RWPE2 (cell line): ENCODE measurements at regions not wholly inside any gene's neighbourhood (a gene's known extent, or its start where the extent isn't known, plus 50 kb on each side); places are given as distances from the start of the nearest gene placed in this dataset.

Source experiments
- ATAC-seq: fragments of 200-7000 bp; cut with Tn5 transposase; 3 replicates; pipeline ENCODE4 v1.9.1; 2021; ENCODE audit warnings: low read depth
- DNase-seq: peaks from one replicate; pipeline ENCODE4 v3.0.0-alpha.2; 2020; ENCODE audit warnings: low spot score
- H3K27ac ChIP-seq: fragments of 450-650 bp; 2 replicates; pipeline ENCODE4 v1.5.1; 2017; ENCODE audit warnings: mild to moderate bottlenecking; ENCODE audit not compliant: poor library complexity, severe bottlenecking
- H3K27me3 ChIP-seq: fragments of 250-450 bp; sonication (Bioruptor Pico); 2 replicates; pipeline ENCODE4 v1.5.1; 2021; ENCODE audit warnings: mild to moderate bottlenecking, moderate library complexity; ENCODE audit not compliant: insufficient read depth, poor library complexity, severe bottlenecking
- H3K36me3 ChIP-seq: fragments of 250-450 bp; sonication (Bioruptor Pico); 2 replicates; pipeline ENCODE4 v1.5.1; 2020; ENCODE audit warnings: low read depth, mild to moderate bottlenecking, moderate library complexity
- H3K4me1 ChIP-seq: fragments of 250-450 bp; sonication (Bioruptor Pico); 2 replicates; pipeline ENCODE4 v1.5.1; 2021; ENCODE audit warnings: mild to moderate bottlenecking, moderate library complexity; ENCODE audit not compliant: insufficient read depth, poor library complexity, severe bottlenecking
- H3K4me3 ChIP-seq: fragments of 250-450 bp; sonication (Bioruptor Pico); 2 replicates; pipeline ENCODE4 v1.5.1; 2021; ENCODE audit warnings: mild to moderate bottlenecking, moderate library complexity; ENCODE audit not compliant: severe bottlenecking
- H3K9me3 ChIP-seq: fragments of 250-450 bp; sonication (Bioruptor Pico); 2 replicates; pipeline ENCODE4 v1.5.1; 2021; ENCODE audit warnings: mild to moderate bottlenecking, moderate library complexity; ENCODE audit not compliant: severe bottlenecking
- CTCF ChIP-seq: fragments of 450-650 bp; IDR thresholded peaks from one replicate; pipeline ENCODE4 v1.5.1; 2017; ENCODE audit warnings: mild to moderate bottlenecking, moderate library complexity; ENCODE audit not compliant: poor library complexity, severe bottlenecking

- no peaks in the 10 kb centered on the region for H3K36me3 ChIP-seq
- no peaks in the 10 kb centered on the region for H3K27me3 ChIP-seq
- no peaks in the 10 kb centered on the region for H3K9me3 ChIP-seq
- no peaks in the 10 kb centered on the region for H3K4me1 ChIP-seq
- DNase-seq, result no peak
- no peak overlapping the region for H3K4me3 ChIP-seq
- H3K27ac ChIP-seq, result no peak overlapping the region
- ATAC-seq, result no peak
- TF ChIP-seq CTCF, result no peak
Observed at GRCh38 chr3:167100200-167100599, 279.9 kb downstream of the ZBBX start.

GRCh38 chr3:167095976-167096375 lies 284.1 kb downstream of the ZBBX start:
- DNase-seq, result no peak
- Histone ChIP-seq H3K4me1 (no peaks in the 10 kb centered on the region), H3K27ac (no peak overlapping the region), H3K9me3 (no peaks in the 10 kb centered on the region), H3K36me3 (no peaks in the 10 kb centered on the region), H3K27me3 (no peaks in the 10 kb centered on the region), H3K4me3 (no peak overlapping the region)
- no peak for TF ChIP-seq CTCF
- no peak for ATAC-seq

- ATAC-seq, result no peak
- H3K4me3 ChIP-seq, result no peak overlapping the region
Observed at GRCh38 chr3:167094632-167095031, 285.5 kb downstream of the ZBBX start.

GRCh38 chr3:167091226-167091625 lies 288.9 kb downstream of the ZBBX start:
- DNase-seq (no peak), ATAC-seq (no peak)
- Histone ChIP-seq H3K27me3 (no peaks in the 10 kb centered on the region), H3K4me3 (no peak overlapping the region), H3K4me1 (no peaks in the 10 kb centered on the region), H3K36me3 (no peaks in the 10 kb centered on the region), H3K9me3 (no peaks in the 10 kb centered on the region), H3K27ac (no peak overlapping the region)
- TF ChIP-seq CTCF, result no peak

More at GRCh38 chr3:167094632-167095031, 285.5 kb downstream of the ZBBX start:
- H3K27ac ChIP-seq, result no peak overlapping the region
- no peaks in the 10 kb centered on the region for H3K27me3 ChIP-seq
- no peaks in the 10 kb centered on the region for H3K4me1 ChIP-seq
- no peak for TF ChIP-seq CTCF
- no peaks in the 10 kb centered on the region for H3K9me3 ChIP-seq
- H3K36me3 ChIP-seq, result no peaks in the 10 kb centered on the region
- no peak for DNase-seq

- Histone ChIP-seq H3K27ac (no peak overlapping the region), H3K4me3 (no peak overlapping the region), H3K36me3 (no peaks in the 10 kb centered on the region), H3K4me1 (no peaks in the 10 kb centered on the region), H3K9me3 (no peaks in the 10 kb centered on the region), H3K27me3 (no peaks in the 10 kb centered on the region)
- TF ChIP-seq CTCF, result no peak
- ATAC-seq (no peak), DNase-seq (no peak)
Observed at GRCh38 chr3:167084545-167084944, 295.6 kb downstream of the ZBBX start.
